PC-3 (cell line): ENCODE measurements at regions not wholly inside any gene's neighbourhood (a gene's known extent, or its start where the extent isn't known, plus 50 kb on each side); places are given as distances from the start of the nearest gene placed in this dataset.
A peak's percentile ranks its signal among the peaks of the same experiment; 100 is the strongest.

Source experiments
- ATAC-seq: fragments of 200-7000 bp; cut with Tn5 transposase; 2 replicates; pipeline ENCODE4 v1.9.1; 2020; ENCODE audit warnings: mild to moderate bottlenecking, moderate library complexity
- BruUV-seq: library from RNA; stranded (reverse); fragments of 400-500 nt; replicated peaks from 2 replicates; lab custom pipeline; 2021; lab: Mats Ljungman, UMichigan
- CTCF ChIA-PET: fragments of 300-600 bp; sonication (Branson Sonifier 250); formaldehyde crosslinking; loops from one replicate; lab custom pipeline; 2022; ENCODE audit warnings: antibody characterized with exemption; lab: Charles Lee
- POLR2A ChIA-PET: fragments of 300-600 bp; sonication (Branson Sonifier 250); formaldehyde crosslinking; loops from one replicate; lab custom pipeline; 2022; ENCODE audit warnings: antibody characterized with exemption; ENCODE audit not compliant: unreplicated experiment; lab: Charles Lee
- DNase-seq: peaks from one replicate; pipeline ENCODE4 v3.0.0-alpha.2; 2015
- H2AFZ ChIP-seq: fragments of 300-600 bp; sonication (generic); 2 replicates; pipeline ENCODE4 v1.6.0; 2016; ENCODE audit warnings: antibody characterized with exemption, low read length
- H3F3A ChIP-seq: fragments of 300-600 bp; sonication (generic); one replicate; pipeline ENCODE4 v1.6.0; 2017; ENCODE audit warnings: antibody characterized with exemption, low read length, control low read depth, mild to moderate bottlenecking; ENCODE audit not compliant: unreplicated experiment
- H3K27ac ChIP-seq: fragments of 300-600 bp; sonication (generic); 2 replicates; pipeline ENCODE4 v1.5.1; 2016; ENCODE audit warnings: mild to moderate bottlenecking, low read length
- H3K27me3 ChIP-seq: fragments of 300-600 bp; sonication (generic); 2 replicates; pipeline ENCODE4 v1.6.1; 2016; ENCODE audit warnings: low read length, mixed read lengths
- H3K36me3 ChIP-seq: fragments of 300-600 bp; sonication (generic); 2 replicates; pipeline ENCODE4 v1.6.1; 2016; ENCODE audit warnings: low read depth, mixed run types, low read length, mixed read lengths
- H3K4me1 ChIP-seq: fragments of 300-600 bp; sonication (generic); 2 replicates; pipeline ENCODE4 v1.5.1; 2016; ENCODE audit warnings: low read length; ENCODE audit not compliant: insufficient read depth
- H3K4me2 ChIP-seq: fragments of 300-600 bp; sonication (generic); 2 replicates; pipeline ENCODE4 v1.6.0; 2016; ENCODE audit warnings: low read length
- H3K4me3 ChIP-seq: fragments of 300-600 bp; sonication (generic); 2 replicates; pipeline ENCODE4 v1.5.1; 2016; ENCODE audit warnings: mild to moderate bottlenecking, low read length, mixed read lengths
- H3K79me2 ChIP-seq: fragments of 300-600 bp; sonication (generic); 2 replicates; pipeline ENCODE4 v1.6.1; 2017; ENCODE audit warnings: low read length, mixed read lengths
- H3K9ac ChIP-seq: fragments of 300-600 bp; sonication (generic); 2 replicates; pipeline ENCODE4 v1.6.0; 2016; ENCODE audit warnings: mild to moderate bottlenecking, low read length
- H3K9me2 ChIP-seq: fragments of 300-600 bp; sonication (generic); replicated peaks from 2 replicates; pipeline ENCODE4 v1.6.1; 2016; ENCODE audit warnings: mixed run types, low read length, mixed read lengths
- H3K9me3 ChIP-seq: fragments of 300-600 bp; sonication (generic); 2 replicates; pipeline ENCODE4 v1.6.1; 2016; ENCODE audit warnings: low read length, mixed read lengths
- H4K20me1 ChIP-seq: fragments of 300-600 bp; sonication (generic); 2 replicates; pipeline ENCODE4 v1.6.1; 2016; ENCODE audit warnings: low read length, mixed read lengths
- EZH2 ChIP-seq: fragments of 300-600 bp; sonication (generic); IDR thresholded peaks from one replicate; pipeline ENCODE4 v1.6.1; 2017; ENCODE audit warnings: antibody characterized with exemption, mild to moderate bottlenecking, low read length; ENCODE audit not compliant: unreplicated experiment
- EZH2phosphoT487 ChIP-seq: fragments of 300-600 bp; sonication (generic); IDR thresholded peaks from 2 replicates; pipeline ENCODE4 v1.6.1; 2018; ENCODE audit warnings: mild to moderate bottlenecking, antibody characterized with exemption, low read length, borderline replicate concordance
- intact Hi-C: fragments of 100-400 bp; cut with micrococcal nuclease; formaldehyde crosslinking; loops from 2 replicates; pipeline ENCODE4 v1.9.0; 2023
- TF ChIP-seq, protein P1 (sequence below): fragments of 300-600 bp; sonication (generic); conservative IDR thresholded peaks from 2 replicates; pipeline ENCODE4 v1.5.1; 2017; ENCODE audit warnings: antibody characterized with exemption, low read depth, mild to moderate bottlenecking, low read length

DNA sequence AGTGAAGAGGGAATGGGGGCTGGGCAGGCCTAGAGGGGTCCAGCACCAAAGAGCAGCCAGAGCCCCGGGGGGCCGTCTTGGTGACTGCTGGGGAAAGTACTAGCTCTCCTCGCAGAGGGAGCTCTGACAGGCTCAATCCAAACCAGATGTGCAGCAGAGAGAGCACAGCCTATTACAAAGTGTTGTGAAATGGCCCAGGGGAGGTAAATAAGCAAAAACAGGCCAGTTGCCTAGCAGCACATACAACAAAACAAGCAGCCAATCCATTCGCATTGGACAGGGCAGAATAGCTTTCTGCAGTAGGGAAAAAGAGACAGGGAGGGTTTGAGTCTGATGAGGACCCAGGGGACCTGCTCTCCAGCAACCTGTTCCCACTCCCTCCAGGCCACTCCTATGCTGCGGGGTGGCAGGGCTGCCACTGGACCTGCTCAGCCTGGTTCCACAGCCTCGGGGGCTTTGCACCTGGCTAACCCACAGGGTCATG lies 239.6 kb upstream of the FGGY start:
- TF ChIP-seq, protein P1, sequence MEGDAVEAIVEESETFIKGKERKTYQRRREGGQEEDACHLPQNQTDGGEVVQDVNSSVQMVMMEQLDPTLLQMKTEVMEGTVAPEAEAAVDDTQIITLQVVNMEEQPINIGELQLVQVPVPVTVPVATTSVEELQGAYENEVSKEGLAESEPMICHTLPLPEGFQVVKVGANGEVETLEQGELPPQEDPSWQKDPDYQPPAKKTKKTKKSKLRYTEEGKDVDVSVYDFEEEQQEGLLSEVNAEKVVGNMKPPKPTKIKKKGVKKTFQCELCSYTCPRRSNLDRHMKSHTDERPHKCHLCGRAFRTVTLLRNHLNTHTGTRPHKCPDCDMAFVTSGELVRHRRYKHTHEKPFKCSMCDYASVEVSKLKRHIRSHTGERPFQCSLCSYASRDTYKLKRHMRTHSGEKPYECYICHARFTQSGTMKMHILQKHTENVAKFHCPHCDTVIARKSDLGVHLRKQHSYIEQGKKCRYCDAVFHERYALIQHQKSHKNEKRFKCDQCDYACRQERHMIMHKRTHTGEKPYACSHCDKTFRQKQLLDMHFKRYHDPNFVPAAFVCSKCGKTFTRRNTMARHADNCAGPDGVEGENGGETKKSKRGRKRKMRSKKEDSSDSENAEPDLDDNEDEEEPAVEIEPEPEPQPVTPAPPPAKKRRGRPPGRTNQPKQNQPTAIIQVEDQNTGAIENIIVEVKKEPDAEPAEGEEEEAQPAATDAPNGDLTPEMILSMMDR = no peak
- no peak for TF ChIP-seq EZH2phosphoT487
- TF ChIP-seq EZH2 = no peak
- Histone ChIP-seq H3K79me2 (no peaks in the 10 kb centered on the region), H4K20me1 (no peaks in the 10 kb centered on the region), H2AFZ (no peak overlapping the region), H3K27me3 (no peaks in the 10 kb centered on the region), H3K4me1 (peaks cover 3% of the 10 kb centered on the region), H3K4me3 (no peak overlapping the region), H3K27ac (no peak overlapping the region), H3K9me2 (no peaks in the 10 kb centered on the region), H3K9me3 (no peaks in the 10 kb centered on the region), H3F3A (no peaks in the 10 kb centered on the region), H3K4me2 (no peak overlapping the region), H3K36me3 (no peaks in the 10 kb centered on the region), H3K9ac (no peak overlapping the region)
- ChIA-PET CTCF (no interaction called here), POLR2A (no interaction called here)
- intact Hi-C loops = no loop called here
- peak; percentile 11 for ATAC-seq
- BruUV-seq = no TSS peak
- peak; percentile 19 for DNase-seq

DNA sequence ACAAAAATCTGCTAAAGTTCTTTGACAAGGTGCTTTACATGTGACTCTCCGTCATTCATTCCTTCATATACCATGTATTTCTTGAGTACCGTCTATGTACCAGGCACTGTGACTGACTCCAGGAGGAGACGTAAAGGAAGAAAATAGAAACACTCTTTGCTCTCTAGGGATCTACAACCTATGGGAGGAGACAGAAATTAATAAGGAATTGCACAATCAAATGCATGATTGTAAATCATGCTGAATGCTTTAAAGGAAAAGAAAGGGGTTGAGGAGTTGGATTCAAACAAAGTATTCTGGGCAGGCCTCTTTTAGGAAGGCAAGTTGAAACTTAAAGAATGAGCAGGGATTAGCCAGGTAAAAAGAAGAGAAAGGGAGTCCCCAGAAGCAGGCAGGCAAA lies 239.1 kb upstream of the FGGY start:
- ATAC-seq = no peak
- DNase-seq = no peak
- no peak overlapping the region for H3K4me2 ChIP-seq
- no TSS peak for BruUV-seq
- no peaks in the 10 kb centered on the region for H4K20me1 ChIP-seq
- ChIA-PET POLR2A (no interaction called here), CTCF (no interaction called here)
- no peaks in the 10 kb centered on the region for H3F3A ChIP-seq
- no peak for TF ChIP-seq EZH2phosphoT487
- no peak overlapping the region for H3K4me3 ChIP-seq
- H3K27ac ChIP-seq = no peak overlapping the region
- H3K9me3 ChIP-seq = no peaks in the 10 kb centered on the region
- no peaks in the 10 kb centered on the region for H3K9me2 ChIP-seq
- no peak overlapping the region for H3K9ac ChIP-seq
- H2AFZ ChIP-seq = no peak overlapping the region
- H3K4me1 ChIP-seq = peaks cover 9% of the 10 kb centered on the region
- H3K79me2 ChIP-seq = no peaks in the 10 kb centered on the region
- H3K36me3 ChIP-seq = no peaks in the 10 kb centered on the region
- intact Hi-C loops = no loop called here
- no peaks in the 10 kb centered on the region for H3K27me3 ChIP-seq

DNA sequence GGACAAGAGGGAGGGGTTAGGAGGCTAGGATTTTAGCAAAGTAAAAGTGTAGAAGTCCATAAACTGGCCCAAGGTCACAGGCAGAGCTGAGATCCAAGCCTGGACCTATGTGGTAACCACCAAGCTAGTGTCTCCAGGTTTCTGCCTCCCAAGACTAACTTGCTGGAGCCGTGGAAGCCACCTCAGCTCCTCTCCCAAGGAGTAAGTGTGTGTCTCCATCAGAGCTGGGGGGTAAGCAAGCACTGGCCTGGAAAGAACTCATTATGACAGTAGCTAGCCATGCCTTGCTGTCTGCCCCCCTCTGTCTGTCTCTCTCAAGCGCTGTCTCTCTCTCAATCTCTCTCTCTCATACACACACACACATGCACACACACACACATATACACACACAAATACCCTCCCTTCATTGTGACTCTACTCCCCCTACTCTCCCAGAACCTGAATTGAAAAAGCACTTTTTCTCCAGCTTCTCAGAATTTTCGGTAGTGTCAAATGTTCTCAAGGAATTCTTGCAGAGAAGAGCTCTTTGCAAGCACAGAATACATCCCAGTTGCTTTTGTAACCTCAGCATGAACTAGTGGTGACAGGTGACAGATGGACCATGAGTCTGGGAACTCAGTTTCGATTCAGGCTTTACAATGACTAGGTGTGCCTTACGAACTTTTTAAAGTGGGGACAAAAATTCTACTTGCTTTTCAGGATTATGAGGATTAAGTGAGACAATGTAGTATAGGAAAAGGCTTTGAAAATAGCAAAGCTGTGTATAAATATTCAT lies 238.0 kb upstream of the FGGY start:
- Histone ChIP-seq H3K27me3 (no peaks in the 10 kb centered on the region), H3K36me3 (no peaks in the 10 kb centered on the region), H3K4me1 (peaks cover 12% of the 10 kb centered on the region), H3K9me3 (no peaks in the 10 kb centered on the region), H3K79me2 (no peaks in the 10 kb centered on the region), H3K27ac (no peak overlapping the region), H2AFZ (no peak overlapping the region), H3K9ac (no peak overlapping the region), H3F3A (no peaks in the 10 kb centered on the region), H4K20me1 (no peaks in the 10 kb centered on the region), H3K9me2 (no peaks in the 10 kb centered on the region), H3K4me3 (no peak overlapping the region), H3K4me2 (no peak overlapping the region)
- ATAC-seq = no peak
- DNase-seq = no peak
- intact Hi-C loops = no loop called here
- CTCF ChIA-PET = no interaction called here
- POLR2A ChIA-PET = no interaction called here
- TF ChIP-seq EZH2phosphoT487 (no peak), EZH2 (no peak)
- TF ChIP-seq, protein P1 = no peak
- no TSS peak for BruUV-seq
